HUDEP-2 (cell line): ENCODE measurements at regions not wholly inside any gene's neighbourhood (a gene's known extent, or its start where the extent isn't known, plus 50 kb on each side); places are given as distances from the start of the nearest gene placed in this dataset.

Experiments
- DNase-seq, 76 experiments: peaks; one replicate each; lab custom pipeline; 2025; ENCODE audit not compliant: unreplicated experiment in 76 of 76; lab: John Stamatoyannopoulos, UW

DNA sequence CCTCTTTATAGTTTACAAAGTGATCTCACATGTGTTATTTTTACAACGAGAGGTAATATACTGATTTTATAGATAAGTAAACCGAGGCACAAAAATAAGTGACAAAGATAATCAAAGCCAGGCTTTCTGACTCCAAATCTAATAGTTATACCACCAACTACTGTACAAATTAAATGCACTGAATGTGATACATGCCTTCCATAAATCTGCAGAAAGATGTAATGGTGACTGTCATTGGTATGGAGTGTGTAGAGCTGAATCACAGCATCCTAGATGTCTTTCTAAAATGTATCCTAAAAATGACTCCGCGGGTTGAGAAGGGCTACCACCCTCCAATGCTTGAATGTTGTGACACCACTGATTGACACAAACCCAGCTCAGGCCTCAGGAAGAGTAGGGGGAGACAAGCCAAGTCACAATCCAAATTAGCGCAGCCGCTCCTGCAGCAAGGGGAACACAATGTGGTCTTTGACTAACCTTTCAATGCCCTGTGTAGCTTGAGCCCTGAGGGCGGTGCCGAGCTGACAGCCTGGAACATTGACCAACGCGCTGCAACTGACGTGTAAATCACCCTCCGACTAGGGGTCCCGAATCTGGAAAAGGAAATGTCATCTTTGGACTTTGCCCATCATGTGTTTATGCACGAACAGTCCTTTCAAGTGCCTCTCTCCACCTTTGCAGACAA lies 136.8 kb downstream of the OLIG3 start:
- DNase-seq = no peak

DNA sequence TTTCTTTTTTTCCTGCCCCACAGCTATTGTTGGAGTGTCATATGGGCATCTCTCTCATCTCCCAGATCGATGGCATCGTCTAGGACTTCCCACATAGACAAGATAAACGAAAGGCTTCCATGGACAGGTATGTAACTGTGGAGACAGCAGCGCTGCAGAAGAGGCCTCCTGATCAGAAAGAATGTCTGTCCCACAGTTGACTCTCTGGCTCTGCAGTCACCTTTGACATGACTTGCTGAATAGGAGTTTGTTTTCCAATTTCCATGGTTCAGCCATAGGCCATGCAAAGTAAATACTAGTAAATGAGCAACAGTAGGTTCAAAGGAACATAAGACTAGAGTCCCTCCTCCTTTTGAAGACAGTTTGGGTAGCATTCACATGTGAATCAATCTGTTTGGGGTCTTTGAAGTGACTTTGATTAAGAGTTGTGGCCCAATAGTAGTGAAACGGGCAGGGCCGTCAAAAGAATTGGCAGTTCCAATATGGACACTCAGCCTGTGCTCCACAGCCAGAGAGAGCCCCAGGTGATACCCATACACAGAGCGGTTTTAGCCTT lies 134.7 kb upstream of the IFNGR1 start:
- DNase-seq = no peak

DNA sequence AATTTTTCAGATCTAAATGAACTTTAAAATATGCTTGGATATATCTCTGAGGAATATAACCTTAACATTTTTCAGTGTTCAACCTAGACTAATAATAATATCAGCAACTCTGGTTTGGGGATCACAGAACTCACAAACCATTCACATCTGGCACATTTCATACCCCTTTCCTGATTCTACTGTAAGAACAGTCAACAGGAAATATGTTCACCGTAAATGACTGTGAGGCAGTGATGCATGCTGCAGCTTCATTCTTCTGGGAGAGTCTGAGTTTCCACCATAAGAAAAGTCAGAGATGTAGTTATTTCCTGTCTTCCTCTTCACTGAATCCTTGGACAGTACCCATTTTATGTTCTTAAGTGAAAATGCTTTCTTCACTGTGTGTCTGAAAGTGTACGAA lies 134.2 kb upstream of the IFNGR1 start:
- DNase-seq = no peak

DNA sequence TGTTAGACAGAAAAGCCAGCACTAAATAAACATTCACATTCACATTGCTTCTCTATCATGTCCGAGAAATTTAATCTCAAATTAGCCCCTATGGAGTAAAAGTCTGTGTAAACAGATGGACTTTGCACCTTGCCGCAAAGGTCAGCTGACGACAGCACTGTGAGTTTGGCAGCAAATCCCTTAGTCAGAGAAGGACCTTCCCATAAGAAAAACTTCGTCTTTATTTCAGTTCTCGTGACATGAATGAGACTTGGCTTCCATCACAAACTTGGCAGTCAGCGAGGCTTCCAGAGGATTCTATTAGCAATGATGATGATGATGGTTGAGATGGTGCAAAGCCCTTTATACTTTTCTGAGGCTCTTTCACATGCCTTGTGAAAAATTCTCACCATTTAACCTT lies 133.7 kb upstream of the IFNGR1 start:
- DNase-seq = no peak

DNA sequence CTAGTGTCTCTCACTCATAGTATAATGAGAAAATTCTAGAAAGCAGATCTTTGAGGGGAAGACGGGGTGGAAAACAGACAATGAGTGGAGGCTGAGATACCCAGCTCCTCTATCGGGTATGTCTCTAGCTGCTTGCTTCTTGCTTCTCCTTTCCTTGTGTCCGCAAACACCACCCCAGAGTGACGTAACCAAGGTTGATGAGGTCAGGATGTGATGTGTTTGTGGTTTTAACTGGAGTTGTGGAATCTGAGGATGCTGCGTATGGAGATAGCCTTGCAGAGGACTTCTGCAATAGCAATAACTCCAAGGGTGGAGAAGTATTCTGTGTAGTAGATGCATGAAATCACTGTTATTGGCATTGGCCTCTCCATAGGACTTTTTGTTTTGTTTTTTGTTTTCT lies 132.7 kb upstream of the IFNGR1 start:
- DNase-seq = no peak

DNA sequence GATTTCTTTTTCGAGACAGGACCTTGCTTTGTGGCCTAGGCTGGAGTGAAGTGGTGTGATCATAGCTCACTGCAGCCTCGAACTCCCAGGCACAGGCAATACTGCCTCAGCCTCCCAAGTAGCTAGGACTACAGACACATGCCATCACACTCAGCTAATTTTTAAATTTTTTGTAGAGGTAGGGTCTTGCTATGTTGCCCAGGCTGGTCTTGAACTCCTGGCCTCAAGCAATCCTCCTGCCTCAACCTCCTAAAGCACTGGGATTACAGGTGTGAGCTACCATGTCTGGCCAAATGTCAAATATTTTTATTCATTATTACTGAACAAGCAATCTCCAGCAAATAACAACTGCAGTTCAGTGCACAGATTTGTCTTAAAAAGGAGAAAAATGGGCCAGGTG lies 131.7 kb upstream of the IFNGR1 start:
- DNase-seq = no peak

DNA sequence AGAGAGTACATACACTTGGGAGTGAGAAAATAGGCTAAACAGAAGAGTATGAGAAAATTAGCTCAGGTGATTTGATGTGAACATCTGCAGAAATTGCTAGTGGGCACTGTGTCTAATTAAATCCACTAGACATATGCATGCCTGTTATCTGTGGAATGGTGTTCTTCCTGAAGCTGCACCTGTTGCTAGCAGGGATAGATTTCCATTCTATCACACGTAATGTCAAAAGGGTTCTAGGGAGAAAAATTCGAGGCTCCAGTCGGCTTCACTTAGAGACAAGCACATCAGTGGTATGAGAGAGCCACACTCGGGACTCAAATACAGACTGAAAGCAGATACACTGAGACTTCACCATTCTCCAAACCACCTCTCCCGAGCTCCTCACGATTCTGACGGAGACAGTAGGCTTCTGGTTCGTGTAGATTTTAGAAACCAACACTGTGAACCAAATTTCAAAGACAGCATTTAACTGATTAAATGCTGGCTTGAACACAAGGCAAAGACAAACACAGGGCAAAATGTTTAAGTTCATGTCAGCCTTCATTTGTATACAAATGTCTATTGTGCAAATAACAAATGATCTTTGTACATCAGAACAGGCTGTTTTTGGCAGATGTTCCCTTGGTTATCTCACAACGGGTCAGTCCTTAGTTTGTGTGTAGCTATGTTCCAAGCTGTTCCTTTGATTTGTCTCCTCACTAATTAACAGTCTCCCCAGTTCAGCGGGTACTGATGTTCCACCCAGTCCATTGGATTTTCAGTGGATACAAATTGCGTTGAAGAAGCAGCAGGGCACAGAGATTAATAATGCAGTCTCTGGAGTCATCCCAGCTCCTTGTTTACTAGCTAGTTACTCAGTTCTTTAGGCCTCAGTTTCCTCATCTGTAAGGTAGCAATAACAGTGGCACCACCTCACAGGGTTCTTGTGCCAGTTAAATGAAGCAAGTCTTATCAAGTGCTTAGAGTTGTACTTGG lies 131.0 kb upstream of the IFNGR1 start:
- DNase-seq = no peak

DNA sequence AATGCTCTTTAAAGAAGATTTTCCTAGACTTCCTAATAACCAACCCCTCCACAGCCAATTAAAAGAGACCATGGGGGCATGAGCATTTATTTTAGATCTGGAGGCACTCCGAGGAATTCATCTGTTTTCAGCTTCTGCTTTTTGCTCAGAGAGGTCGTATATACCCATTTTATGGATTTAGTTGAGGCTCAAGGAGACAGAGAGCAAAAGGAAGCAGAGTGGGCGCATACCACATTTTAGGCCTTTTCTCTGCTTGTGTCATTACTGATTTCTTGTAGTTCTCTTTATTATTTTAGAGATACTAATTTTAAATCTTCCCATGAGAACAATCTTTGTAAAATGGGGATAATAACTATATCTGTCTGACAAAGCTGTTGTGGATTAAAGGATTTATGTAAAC lies 129.6 kb upstream of the IFNGR1 start:
- no peak for DNase-seq

DNA sequence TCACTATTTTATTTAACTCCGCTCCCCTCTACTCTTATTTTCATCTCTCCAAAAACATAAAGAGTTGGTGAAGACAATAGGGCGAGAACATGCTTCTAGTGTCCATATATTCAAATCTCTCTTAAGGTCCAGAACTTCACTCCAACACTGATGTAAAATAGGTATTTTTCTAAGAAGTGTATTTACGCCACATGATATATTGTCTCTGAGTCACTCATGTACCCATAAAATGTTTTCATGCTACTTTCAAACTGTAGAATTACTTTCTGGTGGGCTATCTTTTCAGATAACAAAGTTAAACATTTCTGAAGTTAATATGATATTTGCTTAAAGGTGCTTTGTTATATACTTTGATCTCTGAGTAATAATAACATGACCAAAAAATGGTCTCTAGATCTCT lies 124.1 kb upstream of the IFNGR1 start:
- DNase-seq = no peak

DNA sequence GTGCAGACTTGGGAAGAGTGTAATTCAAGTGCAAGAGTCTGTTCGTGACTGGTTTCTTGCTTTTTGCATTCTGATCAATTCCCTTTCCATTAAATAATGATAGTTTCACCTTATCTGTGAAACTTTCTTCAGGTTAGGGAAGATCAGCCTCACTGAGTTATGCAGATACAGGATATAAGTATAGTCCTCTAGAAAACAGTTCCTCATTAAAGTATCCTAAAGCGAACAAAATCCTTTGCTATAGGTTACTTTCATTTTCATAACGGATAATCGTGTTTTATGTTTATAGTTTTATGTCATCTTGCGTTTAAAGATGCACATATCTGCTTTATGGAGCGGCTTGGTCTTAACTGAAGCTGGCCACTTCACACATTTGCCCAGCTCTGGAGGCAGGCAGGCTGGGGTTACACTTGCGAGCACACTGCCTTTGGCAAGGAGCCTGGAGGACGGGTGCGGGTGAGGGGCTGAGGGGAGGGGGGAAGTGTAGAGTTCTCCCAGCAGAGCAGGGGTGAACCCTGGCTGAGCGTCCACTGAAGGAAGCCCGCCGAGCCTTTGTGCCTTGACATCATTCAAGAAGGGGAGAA lies 123.5 kb upstream of the IFNGR1 start:
- no peak for DNase-seq

DNA sequence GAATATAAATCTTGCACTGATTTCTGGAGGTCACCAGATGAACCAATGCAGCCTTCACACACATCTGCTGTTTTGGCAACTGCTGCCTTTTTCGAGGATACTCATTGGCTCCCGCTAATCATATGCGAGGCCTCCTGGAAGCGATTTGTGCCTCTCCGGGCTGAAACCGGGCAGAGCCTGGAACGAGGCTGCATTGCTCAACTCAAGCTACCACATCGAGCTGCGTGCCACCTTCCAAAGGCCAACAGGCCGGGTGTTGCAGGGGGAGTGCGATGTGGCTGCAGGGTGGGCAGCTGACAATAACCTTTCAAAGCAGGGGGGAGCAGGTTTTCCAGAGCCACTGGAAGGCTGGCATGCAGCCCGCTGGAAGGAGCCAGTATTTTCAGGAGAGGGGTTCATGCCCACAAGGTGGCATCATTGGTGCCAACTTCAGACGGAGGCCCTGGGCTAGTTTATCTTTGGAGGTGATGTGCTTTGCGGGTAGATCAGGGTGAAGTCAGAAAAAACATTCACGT lies 122.6 kb upstream of the IFNGR1 start:
- peak in 3 of 76 experiments; percentile 3 to 13 (median 4) for DNase-seq

DNA sequence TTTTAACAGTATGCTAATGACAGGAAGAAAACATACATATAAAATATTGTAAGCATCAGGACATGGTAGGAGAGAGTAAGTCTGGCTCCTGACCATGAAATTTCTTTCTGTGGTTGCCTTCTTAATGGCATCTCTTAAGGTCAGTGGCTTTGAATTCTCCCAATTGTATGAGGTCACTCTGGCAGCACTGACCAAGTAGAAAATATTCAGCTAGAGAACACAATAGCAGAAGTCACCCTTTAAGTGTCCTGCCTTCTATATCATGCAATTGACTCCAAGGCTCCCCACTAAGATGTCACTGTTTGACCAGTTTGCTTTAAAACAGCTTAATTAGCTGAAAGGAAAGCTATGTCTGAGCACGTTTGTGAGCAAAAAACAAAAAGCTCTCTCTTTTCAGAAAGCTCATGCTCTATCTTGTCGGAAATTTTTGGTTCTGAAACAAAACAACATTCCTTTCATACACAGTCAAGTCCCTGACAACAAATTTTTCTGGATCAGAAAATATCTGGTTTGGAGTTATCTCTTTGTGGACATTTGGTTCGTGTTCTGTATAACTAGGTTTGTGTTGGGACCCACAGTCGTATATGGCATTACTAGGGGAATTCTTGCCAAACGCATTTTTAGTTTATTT lies 120.9 kb upstream of the IFNGR1 start:
- no peak for DNase-seq

DNA sequence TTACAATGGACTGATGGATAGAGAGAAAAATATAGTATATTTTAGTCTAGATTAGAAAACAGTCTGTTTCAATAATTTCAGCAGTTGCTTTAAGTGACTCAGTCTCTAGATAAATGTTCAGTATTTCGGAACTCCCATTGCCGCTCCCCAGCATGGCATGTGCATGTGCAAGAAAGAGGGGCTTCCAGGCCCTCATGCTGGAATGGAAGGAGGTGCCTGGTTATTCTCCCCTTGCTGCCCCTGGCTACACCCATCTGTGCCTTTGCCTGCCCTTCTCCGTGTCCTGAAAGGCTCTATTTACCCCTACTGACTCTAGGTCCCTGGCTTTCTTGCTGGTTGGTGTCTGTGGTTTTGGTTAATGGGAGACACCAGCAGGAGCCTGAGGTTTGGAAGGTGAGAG lies 115.7 kb upstream of the IFNGR1 start:
- DNase-seq = no peak

DNA sequence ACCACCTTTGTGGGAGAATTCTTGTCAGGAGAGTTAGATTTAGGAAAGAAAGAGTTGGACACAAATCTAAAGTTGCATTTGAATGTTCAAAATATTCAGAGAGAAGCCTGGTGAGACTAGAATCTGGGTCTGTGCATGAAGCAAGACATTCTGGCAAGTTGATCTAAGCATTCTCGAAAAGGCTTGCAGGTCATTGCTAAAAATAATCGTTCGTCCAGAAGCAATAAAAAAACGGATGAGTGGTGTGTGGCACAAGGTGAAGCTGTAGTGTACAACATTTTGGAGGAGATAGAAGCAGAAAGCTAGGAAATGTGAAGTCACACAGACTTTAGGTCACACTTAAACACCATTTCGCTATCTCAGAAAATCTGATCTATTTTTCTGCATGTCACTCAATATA lies 114.9 kb upstream of the IFNGR1 start:
- DNase-seq = no peak

DNA sequence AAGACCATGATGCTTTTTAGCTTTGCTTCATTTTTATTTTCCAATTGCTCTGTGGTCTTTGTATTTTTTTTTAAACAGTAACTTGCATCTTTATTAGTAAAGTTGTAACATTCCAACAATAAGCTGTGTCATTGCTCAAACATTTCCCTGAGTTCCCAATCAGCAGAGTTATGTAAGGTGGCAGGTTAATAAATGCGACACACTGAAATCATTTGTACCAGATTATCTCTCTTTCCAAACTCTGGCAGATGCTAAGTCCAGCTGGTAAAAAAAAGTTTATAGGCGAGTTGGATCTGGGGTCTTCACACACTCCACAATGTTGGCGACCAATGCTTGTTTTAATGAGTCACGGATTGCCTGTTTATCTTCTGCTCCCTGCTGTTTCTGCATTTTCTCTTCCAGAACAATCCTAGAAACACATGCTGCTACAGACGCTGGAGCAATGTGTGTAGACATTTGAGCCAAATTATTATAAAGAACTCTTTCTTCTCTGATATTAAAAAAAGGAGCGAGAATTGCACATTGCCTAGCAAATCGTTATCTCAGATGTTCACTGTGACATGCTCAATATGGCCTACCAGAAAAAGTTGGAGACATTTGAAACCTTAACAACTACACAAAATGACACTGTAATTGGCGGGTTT lies 113.6 kb upstream of the IFNGR1 start:
- DNase-seq = no peak

DNA sequence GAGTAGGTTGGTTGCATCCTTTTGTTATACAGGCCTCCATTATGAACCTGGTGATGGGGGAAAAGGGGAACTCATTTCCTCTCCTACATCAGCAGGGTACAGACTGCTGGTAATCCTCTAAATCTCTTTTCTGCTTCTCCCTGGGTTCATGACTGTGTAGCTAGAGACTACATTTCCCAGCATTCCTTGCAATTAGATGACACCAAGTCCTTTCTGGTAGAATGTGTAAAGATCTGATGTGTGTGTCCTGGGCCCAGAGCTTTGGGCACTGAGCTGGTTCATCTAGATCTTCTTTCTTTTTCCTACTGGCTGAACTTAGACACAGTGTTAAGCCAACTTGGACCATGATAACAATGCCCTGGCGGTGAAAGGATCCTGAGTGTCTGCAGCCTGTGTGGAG lies 104.7 kb upstream of the IFNGR1 start:
- no peak for DNase-seq

DNA sequence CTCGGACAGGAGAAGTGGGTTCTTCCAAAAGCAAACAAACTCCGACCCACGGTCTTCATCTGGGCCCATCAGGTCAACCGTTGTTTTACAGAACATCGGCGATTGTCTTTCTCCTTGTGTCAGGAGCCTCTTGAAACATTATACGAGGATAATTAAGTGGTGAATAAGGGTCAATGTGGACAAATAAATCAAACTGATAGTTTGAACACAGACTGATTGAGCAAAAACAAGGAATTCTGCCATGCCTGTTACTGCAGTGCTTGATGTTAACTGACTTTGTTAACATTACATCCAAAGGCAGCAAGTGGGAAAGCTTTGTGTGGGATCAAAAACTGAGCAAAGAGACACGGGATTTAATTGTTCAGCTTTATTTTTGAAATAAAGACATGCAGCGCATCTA lies 101.1 kb upstream of the IFNGR1 start:
- DNase-seq = no peak

DNA sequence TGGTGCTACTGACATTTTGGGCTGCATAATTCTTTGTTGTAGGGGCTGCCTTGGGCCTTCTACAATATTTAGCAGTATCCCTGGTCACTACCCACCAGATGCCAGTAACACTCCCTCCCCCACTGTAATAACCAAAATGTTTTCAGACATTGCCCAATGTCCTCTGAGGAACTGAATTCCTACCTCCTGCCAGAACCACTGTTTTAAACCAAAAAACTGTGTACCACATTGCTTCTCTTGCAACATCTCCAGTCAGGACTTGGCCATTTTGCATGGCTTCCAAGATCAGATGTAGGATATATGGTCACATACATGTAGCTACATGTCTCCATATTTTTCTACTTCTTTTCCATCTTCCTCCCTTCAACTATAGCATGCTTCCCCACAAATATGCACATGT lies 97.4 kb upstream of the IFNGR1 start:
- no peak for DNase-seq

DNA sequence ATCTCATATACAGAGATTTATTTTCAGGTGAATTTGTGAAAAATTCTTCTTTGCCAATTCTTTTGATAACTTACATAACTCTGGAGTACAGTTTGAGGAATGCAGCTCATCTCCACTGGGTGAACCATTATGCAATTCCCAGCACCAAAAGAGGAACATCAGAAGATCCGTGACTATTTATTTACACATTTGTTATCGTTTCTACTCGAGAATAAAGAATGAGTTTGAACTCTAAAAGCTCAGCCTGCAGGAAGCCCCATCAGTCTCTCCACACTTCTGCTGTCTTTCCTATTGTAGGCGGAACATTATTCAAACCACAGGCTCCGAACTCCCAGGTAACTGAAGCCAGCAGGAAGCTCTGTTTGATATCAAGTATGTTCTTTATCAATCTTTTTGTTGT lies 95.9 kb upstream of the IFNGR1 start:
- no peak for DNase-seq
